Neural progenitor cell (in vitro differentiated cells): ENCODE measurements at regions not wholly inside any gene's neighbourhood (a gene's known extent, or its start where the extent isn't known, plus 50 kb on each side); places are given as distances from the start of the nearest gene placed in this dataset.
A peak's percentile ranks its signal among the peaks of the same experiment; 100 is the strongest.

ENCODE experiments used
- DNase-seq: peaks from one replicate; pipeline ENCODE4 v3.0.0-alpha.2; 2016; ENCODE audit warnings: low spot score
- H2AFZ ChIP-seq: fragments of 200-600 bp; sonication (generic); replicated peaks from 2 replicates; pipeline ENCODE4 v1.6.1; 2016; ENCODE audit warnings: antibody characterized with exemption
- H3F3A ChIP-seq: fragments of 200-600 bp; sonication (generic); 2 replicates; pipeline ENCODE4 v1.6.1; 2016; ENCODE audit warnings: antibody characterized with exemption, low read depth
- H3K27ac ChIP-seq: fragments of 200-600 bp; sonication (generic); 2 replicates; pipeline ENCODE4 v1.5.1; 2016; ENCODE audit warnings: mild to moderate bottlenecking
- H3K27me3 ChIP-seq: fragments of 200-600 bp; sonication (generic); 2 replicates; pipeline ENCODE4 v1.6.1; 2016; ENCODE audit warnings: mild to moderate bottlenecking, moderate library complexity
- H3K36me3 ChIP-seq: fragments of 200-600 bp; sonication (generic); 2 replicates; pipeline ENCODE4 v1.5.1; 2016
- H3K4me1 ChIP-seq: fragments of 200-600 bp; sonication (generic); 2 replicates; pipeline ENCODE4 v1.6.1; 2016; ENCODE audit warnings: mixed run types
- H3K4me2 ChIP-seq: fragments of 200-600 bp; sonication (generic); 2 replicates; pipeline ENCODE4 v1.6.1; 2016
- H3K4me3 ChIP-seq: fragments of 200-600 bp; sonication (generic); 2 replicates; pipeline ENCODE4 v1.5.1; 2016
- H3K79me2 ChIP-seq: fragments of 200-600 bp; sonication (generic); 2 replicates; pipeline ENCODE4 v1.6.1; 2016; ENCODE audit warnings: low read depth
- H3K9ac ChIP-seq: fragments of 200-600 bp; sonication (generic); 2 replicates; pipeline ENCODE4 v1.6.1; 2016
- H3K9me3 ChIP-seq: fragments of 200-600 bp; sonication (generic); 2 replicates; pipeline ENCODE4 v1.5.1; 2016; ENCODE audit warnings: low read depth
- H4K20me1 ChIP-seq: fragments of 200-600 bp; sonication (generic); 2 replicates; pipeline ENCODE4 v1.6.1; 2016; ENCODE audit warnings: low read depth
- H3K27ac Mint-ChIP-seq: 3 replicates; pipeline ENCODE4 v1.8.0; 2021; ENCODE audit warnings: mixed read lengths
- H3K27me3 Mint-ChIP-seq: 2 replicates; pipeline ENCODE4 v1.8.0; 2022; ENCODE audit warnings: low read depth, mild to moderate bottlenecking, inconsistent platforms, moderate library complexity, mixed read lengths; ENCODE audit not compliant: insufficient read depth
- H3K36me3 Mint-ChIP-seq: 3 replicates; pipeline ENCODE4 v1.8.0; 2021; ENCODE audit warnings: mixed read lengths
- H3K4me1 Mint-ChIP-seq: 3 replicates; pipeline ENCODE4 v1.8.0; 2021; ENCODE audit warnings: mixed read lengths
- H3K4me3 Mint-ChIP-seq: 3 replicates; pipeline ENCODE4 v1.8.0; 2021; ENCODE audit warnings: mild to moderate bottlenecking, moderate library complexity, mixed read lengths
- H3K9me3 Mint-ChIP-seq: 3 replicates; pipeline ENCODE4 v1.8.0; 2020; ENCODE audit warnings: mixed read lengths
- CTCF ChIP-seq: fragments of 200-600 bp; sonication (generic); IDR thresholded peaks from 2 replicates; pipeline ENCODE4 v1.5.1; 2017; ENCODE audit warnings: antibody characterized with exemption, mild to moderate bottlenecking
- EZH2 ChIP-seq: fragments of 200-600 bp; sonication (generic); IDR thresholded peaks from 2 replicates; pipeline ENCODE4 v1.6.1; 2017; ENCODE audit warnings: antibody characterized with exemption, mild to moderate bottlenecking, moderate library complexity
- EZH2phosphoT487 ChIP-seq: fragments of 200-600 bp; sonication (generic); IDR thresholded peaks from 2 replicates; pipeline ENCODE4 v1.6.1; 2017; ENCODE audit warnings: antibody characterized with exemption

GRCh38 chr2:220476877-220477276 lies 849.4 kb downstream of the SLC4A3 start:
- Histone ChIP-seq H3F3A (no peaks in the 10 kb centered on the region), H3K79me2 (no peaks in the 10 kb centered on the region), H3K4me1 (no peaks in the 10 kb centered on the region), H3K9me3 (no peaks in the 10 kb centered on the region), H3K36me3 (no peaks in the 10 kb centered on the region), H4K20me1 (no peaks in the 10 kb centered on the region), H3K9ac (no peak overlapping the region), H3K4me2 (no peak overlapping the region), H3K4me3 (no peak overlapping the region), H2AFZ (no peak overlapping the region), H3K27ac (no peak overlapping the region), H3K27me3 (no peaks in the 10 kb centered on the region)
- Mint-ChIP-seq H3K36me3 (no peaks in the 10 kb centered on the region), H3K27me3 (no peaks in the 10 kb centered on the region), H3K9me3 (no peaks in the 10 kb centered on the region), H3K4me3 (no peak overlapping the region), H3K27ac (no peak overlapping the region), H3K4me1 (no peaks in the 10 kb centered on the region)
- no peak for DNase-seq
- TF ChIP-seq EZH2 (no peak), EZH2phosphoT487 (no peak), CTCF (no peak)

GRCh38 chr2:220478305-220479058 lies 851.1 kb downstream of the SLC4A3 start:
- Mint-ChIP-seq H3K4me1 (no peaks in the 10 kb centered on the region), H3K9me3 (no peaks in the 10 kb centered on the region), H3K27ac (no peak overlapping the region), H3K27me3 (no peaks in the 10 kb centered on the region), H3K36me3 (no peaks in the 10 kb centered on the region), H3K4me3 (no peak overlapping the region)
- Histone ChIP-seq H3F3A (no peaks in the 10 kb centered on the region), H3K36me3 (no peaks in the 10 kb centered on the region), H3K4me2 (no peak overlapping the region), H3K9ac (no peak overlapping the region), H3K27me3 (no peaks in the 10 kb centered on the region), H2AFZ (peak overlapping the region; percentile 17), H3K27ac (no peak overlapping the region), H3K9me3 (no peaks in the 10 kb centered on the region), H3K79me2 (no peaks in the 10 kb centered on the region), H3K4me3 (no peak overlapping the region), H3K4me1 (no peaks in the 10 kb centered on the region), H4K20me1 (no peaks in the 10 kb centered on the region)
- DNase-seq = no peak
- TF ChIP-seq EZH2 = no peak
- no peak for TF ChIP-seq EZH2phosphoT487
- no peak for TF ChIP-seq CTCF

- H3K79me2 ChIP-seq = no peaks in the 10 kb centered on the region
- Mint-ChIP-seq H3K36me3 (no peaks in the 10 kb centered on the region), H3K27ac (no peak overlapping the region), H3K4me1 (no peaks in the 10 kb centered on the region), H3K4me3 (no peak overlapping the region), H3K9me3 (no peaks in the 10 kb centered on the region), H3K27me3 (no peaks in the 10 kb centered on the region)
- H2AFZ ChIP-seq = no peak overlapping the region
- H3K27ac ChIP-seq = no peak overlapping the region
- no peaks in the 10 kb centered on the region for H4K20me1 ChIP-seq
- H3K4me1 ChIP-seq = no peaks in the 10 kb centered on the region
- H3K9ac ChIP-seq = no peak overlapping the region
- H3K27me3 ChIP-seq = no peaks in the 10 kb centered on the region
- no peaks in the 10 kb centered on the region for H3K36me3 ChIP-seq
- H3K9me3 ChIP-seq = no peaks in the 10 kb centered on the region
- no peak overlapping the region for H3K4me2 ChIP-seq
- TF ChIP-seq EZH2 (no peak), EZH2phosphoT487 (no peak), CTCF (no peak)
- H3K4me3 ChIP-seq = no peak overlapping the region
- no peaks in the 10 kb centered on the region for H3F3A ChIP-seq
- no peak for DNase-seq
These were observed 855.3 kb downstream of the SLC4A3 start for GRCh38 chr2:220482716-220483115.
